Activated B cell treated with CpG ODN at 0.5 μM for 24 hours (primary cell): ENCODE measurements at regions not wholly inside any gene's neighbourhood (a gene's known extent, or its start where the extent isn't known, plus 50 kb on each side); places are given as distances from the start of the nearest gene placed in this dataset.

Experiments
- ATAC-seq: fragments of 200-7000 bp; cut with Tn5 transposase; one replicate; pipeline ENCODE4 v1.10.0; 2021; ENCODE audit warnings: low read depth, mild to moderate bottlenecking, moderate library complexity
- CTCF ChIA-PET: fragments of 350-600 bp; sonication (Branson Sonifier 250); formaldehyde crosslinking; loops from one replicate; lab custom pipeline; 2021; ENCODE audit warnings: antibody characterized with exemption; lab: Charles Lee
- POLR2A ChIA-PET: fragments of 350-600 bp; sonication (Branson Sonifier 250); formaldehyde crosslinking; loops from one replicate; lab custom pipeline; 2021; ENCODE audit warnings: antibody characterized with exemption; lab: Charles Lee
- DNase-seq: peaks from one replicate; pipeline ENCODE4 v3.0.0; 2022
- H3K27ac Mint-ChIP-seq: one replicate; pipeline ENCODE4 v1.8.0; 2020; ENCODE audit warnings: mixed read lengths
- H3K27me3 Mint-ChIP-seq: one replicate; pipeline ENCODE4 v1.8.0; 2021; ENCODE audit warnings: mixed read lengths
- H3K36me3 Mint-ChIP-seq: one replicate; pipeline ENCODE4 v1.8.0; 2021; ENCODE audit warnings: low read depth, mixed read lengths
- H3K4me1 Mint-ChIP-seq: one replicate; pipeline ENCODE4 v1.8.0; 2021; ENCODE audit warnings: mixed read lengths
- H3K4me3 Mint-ChIP-seq: one replicate; pipeline ENCODE4 v1.8.0; 2020; ENCODE audit warnings: mild to moderate bottlenecking, mixed read lengths
- H3K9me3 Mint-ChIP-seq: one replicate; pipeline ENCODE4 v1.8.0; 2020; ENCODE audit warnings: mixed read lengths
- CTCF ChIP-seq: fragments of 200-600 bp; IDR thresholded peaks from one replicate; pipeline ENCODE4 v1.8.0; 2022; ENCODE audit warnings: antibody characterized with exemption, mild to moderate bottlenecking
- intact Hi-C: fragments of 100-400 bp; cut with micrococcal nuclease; formaldehyde crosslinking; loops from one replicate; pipeline ENCODE4 v1.15.1; 2024

DNA sequence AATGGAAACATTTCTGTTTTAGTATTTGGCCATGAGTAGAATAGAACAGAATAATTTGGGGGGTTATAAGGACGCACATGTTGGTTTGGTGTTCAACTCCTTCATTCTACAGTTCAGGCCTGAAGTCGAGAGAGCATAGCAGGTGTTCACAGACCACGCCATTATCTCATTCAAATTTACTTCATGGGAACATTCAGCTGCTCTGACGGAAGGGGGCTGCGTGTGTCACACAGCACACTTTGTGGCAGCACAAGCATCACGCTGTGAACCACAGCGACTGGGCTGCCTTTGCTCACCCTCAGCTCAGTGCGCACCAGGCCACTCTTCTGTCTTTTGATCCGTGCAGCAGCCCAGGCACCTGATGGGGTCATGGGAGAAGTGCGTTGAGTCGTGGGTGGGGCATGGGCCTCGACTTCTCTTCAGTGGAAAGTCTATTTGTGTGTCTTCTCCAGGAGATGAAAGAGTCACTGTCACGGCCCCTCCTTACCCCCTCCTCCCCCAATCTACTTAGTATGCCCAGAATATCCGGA, 348.6 kb upstream of the SALL3 start:
- intact Hi-C loops = no loop called here
- ChIA-PET CTCF (no interaction called here), POLR2A (no interaction called here)
- no peaks in the 10 kb centered on the region for H3K36me3 Mint-ChIP-seq
- no peak for DNase-seq
- H3K4me1 Mint-ChIP-seq = peaks cover 1% of the 10 kb centered on the region
- H3K27ac Mint-ChIP-seq = no peak overlapping the region
- TF ChIP-seq CTCF = no peak
- peaks cover 2% of the 10 kb centered on the region for H3K9me3 Mint-ChIP-seq
- no peaks in the 10 kb centered on the region for H3K27me3 Mint-ChIP-seq
- no peak for ATAC-seq
- no peak overlapping the region for H3K4me3 Mint-ChIP-seq

GRCh38 chr18:78632111-78632541, 347.5 kb upstream of the SALL3 start:
- ChIA-PET CTCF (no interaction called here), POLR2A (no interaction called here)
- no peaks in the 10 kb centered on the region for H3K4me1 Mint-ChIP-seq
- H3K36me3 Mint-ChIP-seq = no peaks in the 10 kb centered on the region
- intact Hi-C loops = no loop called here
- H3K4me3 Mint-ChIP-seq = no peak overlapping the region
- ATAC-seq = peak; percentile 40
- no peak for DNase-seq
- H3K9me3 Mint-ChIP-seq = peaks cover 7% of the 10 kb centered on the region
- H3K27ac Mint-ChIP-seq = no peak overlapping the region
- H3K27me3 Mint-ChIP-seq = no peaks in the 10 kb centered on the region
- TF ChIP-seq CTCF = no peak

DNA sequence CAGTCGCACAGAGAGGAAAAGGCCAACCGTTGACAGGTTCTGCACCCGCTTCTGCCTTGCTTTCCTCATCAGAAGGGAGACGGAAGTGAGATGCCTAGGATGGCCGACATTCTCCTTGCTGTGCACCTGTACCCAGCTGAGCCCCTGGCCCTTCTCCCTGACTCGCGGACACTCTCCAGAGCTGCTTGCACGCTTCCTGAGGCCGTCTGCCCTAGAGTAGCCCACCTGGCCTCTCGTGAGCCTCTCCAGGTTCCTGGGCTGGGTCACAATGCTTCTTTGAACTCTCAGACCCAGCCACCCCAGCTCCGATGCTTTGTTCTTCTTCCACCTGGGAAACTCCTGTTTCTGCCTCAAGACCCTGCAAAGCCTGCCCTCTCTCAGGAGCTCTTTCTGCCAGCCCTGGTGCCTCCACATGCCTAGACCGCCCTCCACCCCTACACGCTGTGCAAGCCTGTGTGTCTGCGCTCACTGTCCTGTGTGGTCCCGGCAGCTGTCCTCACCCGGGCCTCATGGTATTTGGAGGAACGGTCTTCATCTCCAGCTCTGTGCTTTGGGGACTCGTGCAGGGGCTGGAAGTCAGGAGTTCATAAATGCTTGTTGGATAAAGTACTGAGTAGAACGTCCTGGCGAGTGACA, 345.4 kb upstream of the SALL3 start:
- Mint-ChIP-seq H3K9me3 (peaks cover 5% of the 10 kb centered on the region), H3K4me3 (no peak overlapping the region), H3K36me3 (no peaks in the 10 kb centered on the region), H3K27me3 (no peaks in the 10 kb centered on the region), H3K27ac (no peak overlapping the region), H3K4me1 (no peaks in the 10 kb centered on the region)
- POLR2A ChIA-PET = no interaction called here
- DNase-seq (no peak), ATAC-seq (no peak)
- CTCF ChIA-PET = no interaction called here
- no peak for TF ChIP-seq CTCF
- intact Hi-C loops = no loop called here

- Mint-ChIP-seq H3K27me3 (no peaks in the 10 kb centered on the region), H3K4me3 (no peak overlapping the region), H3K27ac (no peak overlapping the region), H3K36me3 (no peaks in the 10 kb centered on the region), H3K4me1 (no peaks in the 10 kb centered on the region), H3K9me3 (peaks cover 5% of the 10 kb centered on the region)
- no peak for ATAC-seq
- no peak for DNase-seq
- no peak for TF ChIP-seq CTCF
- CTCF ChIA-PET = no interaction called here
- POLR2A ChIA-PET = no interaction called here
- intact Hi-C loops = no loop called here
These were observed 344.4 kb upstream of the SALL3 start for GRCh38 chr18:78635093-78635800.

- TF ChIP-seq CTCF = no peak
- Mint-ChIP-seq H3K27me3 (no peaks in the 10 kb centered on the region), H3K36me3 (no peaks in the 10 kb centered on the region), H3K4me3 (no peak overlapping the region), H3K9me3 (peaks cover 5% of the 10 kb centered on the region), H3K27ac (no peak overlapping the region), H3K4me1 (no peaks in the 10 kb centered on the region)
- intact Hi-C loops = no loop called here
- ATAC-seq (no peak), DNase-seq (no peak)
- POLR2A ChIA-PET = no interaction called here
- CTCF ChIA-PET = no interaction called here
These were observed 343.4 kb upstream of the SALL3 start for GRCh38 chr18:78636260-78636659.
